ENCODE measurements at regions not wholly inside any gene's neighbourhood (a gene's known extent, or its start where the extent isn't known, plus 50 kb on each side); places are given as distances from the start of the nearest gene placed in this dataset.

GRCh38 chr1:193697115-193697762 lies 510.8 kb upstream of the B3GALT2 start:
- no peak for TF ChIP-seq CTCF (IDR thresholded peaks at IDR 0.05)
- TF ChIP-seq POLR2A (IDR thresholded peaks at IDR 0.05): no peak
